GM11168 (cell line): ENCODE measurements at regions not wholly inside any gene's neighbourhood (a gene's known extent, or its start where the extent isn't known, plus 50 kb on each side); places are given as distances from the start of the nearest gene placed in this dataset.
"Not testable (repeated sequence)": the region's sequence is repeated elsewhere in the genome, so short reads cannot be mapped to it uniquely, and the experiment has no call there.

Source experiments
- in situ Hi-C: fragments of 300-500 bp; cut with MboI; formaldehyde crosslinking; loops from one replicate; pipeline ENCODE4 v1.12.0; 2022; ENCODE audit warnings: low sequenced_read_pairs; ENCODE audit not compliant: unreplicated experiment

GRCh38 chr18:51563396-51563795 is 365.9 kb upstream of the MEX3C start:
- in situ Hi-C loops: no loop called here

DNA sequence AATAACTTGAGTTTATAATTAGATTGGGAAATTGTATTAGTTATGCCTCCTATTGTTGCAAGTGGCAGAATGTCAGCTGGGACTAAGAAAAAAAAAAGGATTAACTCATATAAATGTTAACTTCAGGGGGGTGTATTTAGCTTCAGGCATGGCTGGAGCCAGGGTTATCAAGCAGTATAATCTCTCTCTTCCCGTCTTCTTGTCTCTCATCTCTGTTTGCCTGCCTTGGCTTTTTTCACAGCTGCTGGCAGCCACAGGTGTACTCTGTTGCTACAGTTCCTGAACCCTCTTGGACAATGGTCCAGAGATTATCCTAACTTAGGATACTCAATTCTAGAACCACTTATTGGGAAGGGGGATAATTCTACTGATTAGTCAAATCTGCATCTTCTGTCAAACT is 370.7 kb upstream of the MEX3C start:
- in situ Hi-C loops: no loop called here

GRCh38 chr18:51569153-51569552 is 371.7 kb upstream of the MEX3C start:
- in situ Hi-C loops: no loop called here

GRCh38 chr18:51569561-51569960 is 372.1 kb upstream of the MEX3C start:
- in situ Hi-C loops: no loop called here

- in situ Hi-C loops: not testable (repeated sequence)
These were observed 372.6 kb upstream of the MEX3C start for GRCh38 chr18:51570071-51570470.

DNA sequence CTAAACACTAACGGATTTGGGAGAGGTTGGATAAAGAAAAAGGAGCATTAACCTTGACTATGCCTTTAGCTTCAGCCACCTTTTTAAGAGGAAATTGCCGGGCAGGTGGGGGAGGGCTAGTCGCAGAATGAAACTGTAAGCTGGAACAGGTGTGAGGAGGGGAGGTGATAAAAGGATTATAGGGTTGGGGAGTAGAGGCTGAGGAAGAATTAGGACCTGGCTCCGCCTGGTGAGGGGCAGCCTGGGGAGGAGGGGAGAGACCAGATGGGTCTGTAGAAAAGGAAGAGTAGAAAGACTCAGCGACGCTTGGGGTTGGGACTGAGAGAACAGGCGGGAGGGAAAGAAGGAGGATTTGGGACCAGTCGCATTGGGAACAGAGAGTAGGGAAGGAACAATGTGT is 376.4 kb upstream of the MEX3C start:
- in situ Hi-C loops: not testable (repeated sequence)

- in situ Hi-C loops: no loop called here
These were observed 377.7 kb upstream of the MEX3C start for GRCh38 chr18:51575171-51575570.

- in situ Hi-C loops: no loop called here
These were observed 381.0 kb upstream of the MEX3C start for GRCh38 chr18:51578406-51578980.

- in situ Hi-C loops: no loop called here
These were observed 383.1 kb upstream of the MEX3C start for GRCh38 chr18:51580580-51580979.

- in situ Hi-C loops: no loop called here
These were observed 385.1 kb upstream of the MEX3C start for GRCh38 chr18:51582551-51582950.

GRCh38 chr18:51588616-51589015 is 391.1 kb upstream of the MEX3C start:
- in situ Hi-C loops: no loop called here

DNA sequence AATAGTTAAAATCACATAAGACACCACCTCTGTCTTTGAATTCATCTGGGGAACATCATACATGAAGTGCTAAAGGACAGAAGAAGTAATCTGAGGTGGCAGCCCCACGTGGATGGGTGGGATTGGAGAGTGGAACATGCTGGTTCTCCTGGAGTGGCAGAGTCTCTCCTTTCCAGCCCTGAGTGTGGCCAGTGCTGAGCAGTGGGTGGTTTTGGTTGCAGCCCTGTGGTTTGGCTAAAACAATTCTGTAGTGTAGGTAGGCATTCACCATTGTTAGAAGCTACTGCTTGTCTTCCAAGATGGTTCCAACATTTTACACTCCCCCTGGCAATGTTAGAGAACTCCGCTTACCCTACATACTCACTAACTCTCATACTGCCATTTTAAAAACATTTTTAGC is 396.4 kb upstream of the MEX3C start:
- in situ Hi-C loops: no loop called here

- in situ Hi-C loops: no loop called here
These were observed 405.6 kb upstream of the MEX3C start for GRCh38 chr18:51603111-51603510.

GRCh38 chr18:51603551-51603950 is 406.1 kb upstream of the MEX3C start:
- in situ Hi-C loops: no loop called here

GRCh38 chr18:51610481-51610880 is 413.0 kb upstream of the MEX3C start:
- in situ Hi-C loops: no loop called here

DNA sequence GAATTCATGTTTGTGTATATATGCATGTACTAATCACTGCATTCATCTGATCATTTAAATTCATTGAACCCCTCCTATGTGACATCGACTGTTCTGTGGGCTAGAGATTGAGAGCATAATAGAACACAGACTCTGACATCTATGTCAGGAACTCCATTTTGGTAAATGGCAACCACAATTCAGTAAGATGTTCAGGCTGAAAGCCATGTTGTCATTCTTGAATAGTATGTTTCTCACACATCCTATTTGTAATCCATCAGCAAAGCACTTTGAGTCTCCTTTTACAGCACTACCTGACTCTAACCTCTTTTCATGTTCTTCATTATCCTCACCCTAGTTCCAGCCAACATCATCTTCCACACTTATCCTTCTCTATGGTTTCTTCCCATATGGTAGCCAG is 413.8 kb upstream of the MEX3C start:
- in situ Hi-C loops: no loop called here

DNA sequence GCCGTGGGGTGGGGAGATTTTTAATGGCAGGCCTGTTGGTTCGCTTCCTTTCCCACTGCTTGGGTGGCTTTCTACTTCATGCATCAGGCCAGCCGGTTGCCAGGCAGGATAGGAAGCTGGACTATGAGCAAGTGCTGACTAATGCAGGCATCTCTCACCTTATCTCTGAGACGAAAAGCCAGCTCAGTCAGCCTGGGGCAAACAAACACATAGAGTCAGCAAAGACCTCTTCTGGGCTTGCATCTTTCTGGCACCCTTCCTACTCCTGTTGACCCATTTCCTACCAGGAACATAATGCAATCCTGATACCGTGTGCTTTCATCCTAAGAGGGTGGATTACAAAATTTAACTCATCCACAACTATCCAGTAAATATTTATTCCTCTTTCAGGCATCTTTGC is 416.6 kb upstream of the MEX3C start:
- in situ Hi-C loops: no loop called here

- in situ Hi-C loops: no loop called here
These were observed 417.6 kb upstream of the MEX3C start for GRCh38 chr18:51614967-51615571.

- in situ Hi-C loops: no loop called here
These were observed 419.7 kb upstream of the MEX3C start for GRCh38 chr18:51617167-51617566.

GRCh38 chr18:51617572-51618260 is 420.2 kb upstream of the MEX3C start:
- in situ Hi-C loops: no loop called here

DNA sequence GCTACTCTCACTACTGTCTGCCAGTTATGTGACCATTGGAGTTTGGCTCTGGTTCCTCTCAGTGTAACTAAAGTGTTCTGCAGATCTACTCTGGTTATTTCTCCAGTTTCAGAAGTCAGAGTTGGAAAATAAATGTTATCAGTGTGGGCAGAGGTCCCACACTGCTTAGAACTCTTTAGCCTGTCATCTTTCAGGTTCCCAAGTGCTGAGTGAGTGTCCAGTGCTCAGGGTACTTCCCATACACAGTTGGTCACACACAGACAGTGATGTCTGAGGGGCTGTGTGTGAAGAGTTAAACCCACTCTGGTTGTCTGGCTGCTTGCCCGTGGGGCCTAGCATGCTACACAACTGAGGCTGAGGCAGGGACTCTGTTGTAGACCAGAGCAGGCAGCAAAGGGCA is 421.8 kb upstream of the MEX3C start:
- in situ Hi-C loops: no loop called here
